8988T (cell line): ENCODE measurements at regions not wholly inside any gene's neighbourhood (a gene's known extent, or its start where the extent isn't known, plus 50 kb on each side); places are given as distances from the start of the nearest gene placed in this dataset.
"Not testable (repeated sequence)": the region's sequence is repeated elsewhere in the genome, so short reads cannot be mapped to it uniquely, and the experiment has no call there.

Source experiments
- DNase-seq: peaks from one replicate; pipeline ENCODE4 v3.0.0; 2011

DNA sequence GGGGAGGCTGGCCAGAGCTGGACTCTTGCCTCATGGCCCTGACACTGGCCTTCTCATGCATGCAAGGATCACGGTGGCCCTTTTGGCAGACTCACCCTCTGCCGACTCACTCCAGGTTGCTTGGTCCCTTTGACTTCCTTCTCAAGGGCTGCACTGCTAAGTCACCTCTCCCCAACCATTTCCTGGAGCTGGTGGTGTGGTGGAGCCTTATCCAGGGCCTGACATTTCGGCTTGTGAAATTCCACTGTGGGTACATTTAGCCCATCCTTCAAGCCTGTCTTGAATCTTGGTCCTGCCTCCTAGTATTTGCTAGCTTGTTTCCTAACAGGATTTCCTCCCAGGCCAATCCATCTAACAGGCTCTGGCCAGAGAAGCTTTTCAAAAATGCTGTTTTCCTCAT, 52.6 kb upstream of the JUN start:
- no peak for DNase-seq

- no peak for DNase-seq
Observed at GRCh38 chr1:58837886-58838285, 54.0 kb upstream of the JUN start.

- DNase-seq: no peak
Observed at GRCh38 chr1:58839147-58839795, 55.4 kb upstream of the JUN start.

GRCh38 chr1:58839846-58840835, 56.3 kb upstream of the JUN start:
- DNase-seq: no peak

- DNase-seq: no peak
Observed at GRCh38 chr1:58841455-58841854, 57.6 kb upstream of the JUN start.

- DNase-seq: no peak
Observed at GRCh38 chr1:58842941-58843340, 59.1 kb upstream of the JUN start.

GRCh38 chr1:58844176-58844575, 60.3 kb upstream of the JUN start:
- no peak for DNase-seq

DNA sequence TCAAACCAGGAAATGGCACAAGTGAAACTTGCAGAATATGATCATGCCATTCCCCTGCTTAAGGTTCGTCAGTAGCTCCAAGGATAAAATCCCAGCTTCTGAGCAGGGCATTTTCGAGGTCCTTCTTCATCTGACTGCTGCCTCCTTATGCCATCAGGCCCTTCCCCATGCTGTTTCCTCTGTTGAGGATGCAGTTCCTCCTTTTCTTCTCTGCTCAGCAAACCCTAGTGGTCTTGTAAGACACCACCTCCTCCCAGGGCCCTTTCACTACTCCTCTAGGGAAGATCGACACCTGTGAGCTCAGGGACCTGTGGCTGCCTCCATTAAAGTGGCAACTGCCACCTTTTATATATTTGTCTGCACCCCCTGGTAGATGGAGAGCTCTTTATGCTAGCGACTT, 62.1 kb upstream of the JUN start:
- no peak for DNase-seq

DNA sequence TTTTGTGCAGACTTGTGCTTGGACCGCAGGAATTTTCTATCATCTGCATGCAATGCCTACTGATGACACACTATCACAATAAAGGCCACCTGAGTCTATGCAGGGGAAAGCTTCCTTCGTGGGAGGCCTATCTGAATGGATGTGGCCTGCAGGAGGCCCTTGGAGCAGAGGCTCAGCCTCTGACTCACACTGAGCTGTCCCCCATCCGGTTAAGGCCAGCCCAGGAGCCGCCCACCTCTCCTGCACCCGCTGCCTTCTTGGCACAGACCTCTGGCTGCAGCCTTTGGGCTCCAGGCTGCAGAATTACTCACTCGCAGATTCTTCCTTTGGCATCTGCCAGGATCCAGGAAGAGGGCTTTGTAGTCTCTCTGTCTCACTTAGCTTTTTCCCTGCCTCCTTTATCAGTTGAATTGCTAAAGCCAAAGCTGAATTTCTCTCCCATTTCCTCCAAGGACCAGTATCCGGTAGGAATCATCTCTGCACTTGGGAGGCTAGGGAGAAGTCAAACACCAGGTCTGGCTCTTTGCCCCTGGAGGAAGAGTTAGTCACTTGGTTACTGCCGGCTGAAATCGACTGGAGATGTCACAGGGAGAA, 65.1 kb upstream of the JUN start:
- DNase-seq: peak; percentile 18

GRCh38 chr1:58849551-58849950, 65.7 kb upstream of the JUN start:
- no peak for DNase-seq

DNA sequence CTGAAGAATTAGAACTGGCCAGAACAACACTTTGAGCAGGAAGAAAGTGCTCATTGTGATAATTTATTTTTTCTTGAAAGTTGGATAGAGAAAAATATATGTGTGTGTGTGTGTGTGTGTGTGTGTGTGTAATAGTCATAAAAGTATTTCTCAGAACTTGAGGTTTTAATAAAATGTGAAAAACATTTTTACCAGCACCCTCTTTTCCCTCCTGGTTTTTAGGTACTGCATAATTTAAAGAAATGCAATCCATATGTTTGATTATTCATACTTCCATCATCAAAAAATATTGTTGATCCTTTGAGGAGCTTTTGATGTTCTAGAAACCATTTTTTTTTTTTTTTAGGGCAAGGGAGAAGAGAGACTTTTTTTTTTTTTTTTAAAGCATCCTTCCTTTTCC, 66.8 kb upstream of the JUN start:
- DNase-seq: no peak

GRCh38 chr1:58852731-58853485, 69.1 kb upstream of the JUN start:
- no peak for DNase-seq

DNA sequence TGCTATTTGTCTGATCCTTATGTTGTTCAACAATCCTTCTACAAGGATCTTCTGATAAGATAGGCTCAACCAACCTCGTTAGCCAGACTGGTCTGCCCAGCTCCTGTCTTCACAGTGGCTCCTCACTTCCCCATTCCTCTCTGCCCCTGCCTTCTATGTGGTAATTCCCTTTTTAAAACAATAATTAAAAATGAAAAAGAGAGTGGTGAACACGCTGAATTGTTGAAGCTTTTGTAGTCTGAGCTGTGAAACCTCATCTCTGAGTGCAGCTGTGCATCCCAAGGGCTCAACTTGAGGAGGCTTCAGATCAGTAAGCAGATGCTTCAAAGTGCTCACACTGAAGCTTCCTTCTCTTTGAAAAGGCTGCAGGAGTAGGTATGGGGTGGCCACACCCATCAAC, 70.7 kb upstream of the JUN start:
- DNase-seq: no peak

DNA sequence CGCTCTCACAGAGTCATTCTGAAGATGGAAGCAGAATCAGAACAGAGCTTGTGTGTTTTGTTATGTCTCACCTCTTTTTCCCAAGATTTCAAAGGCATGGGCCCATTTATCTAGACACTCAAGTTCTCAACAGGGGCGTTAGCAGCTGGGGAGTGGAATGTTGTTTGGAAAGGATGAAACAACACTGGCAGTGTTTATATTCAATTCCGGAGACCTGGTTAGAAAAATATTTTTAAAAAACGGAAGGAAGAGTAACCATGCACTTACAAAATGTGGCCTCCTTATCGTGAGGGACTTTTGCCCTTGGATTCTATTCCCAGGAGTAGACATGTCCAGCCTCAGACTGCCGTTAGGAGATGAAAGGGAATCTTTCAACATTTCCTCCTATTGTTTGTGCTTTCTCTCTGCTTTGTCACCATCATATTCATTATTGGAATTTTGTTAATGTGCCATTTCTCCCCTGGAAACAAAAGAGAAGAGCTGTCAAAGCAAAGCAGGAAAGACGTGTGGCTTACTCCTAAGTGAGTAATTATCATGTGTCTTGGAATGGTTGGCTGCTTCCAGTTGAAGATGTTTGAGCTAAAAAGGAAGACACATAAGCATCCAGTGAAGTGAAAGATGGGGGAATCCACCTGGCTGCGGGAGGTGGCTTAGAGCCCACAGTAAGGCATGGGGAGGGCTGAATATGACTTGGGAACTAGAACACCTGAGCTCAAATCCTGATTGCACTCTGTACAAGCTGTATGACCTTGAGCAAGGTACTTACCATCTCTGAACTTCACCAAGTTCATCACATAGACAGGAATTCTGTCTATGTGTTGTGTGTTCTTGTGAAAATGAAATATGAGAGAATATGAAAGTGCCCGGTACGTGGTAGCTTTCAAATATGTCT, 71.7 kb upstream of the JUN start:
- no peak for DNase-seq

GRCh38 chr1:58856281-58856680, 72.4 kb upstream of the JUN start:
- DNase-seq: not testable (repeated sequence)

- no peak for DNase-seq
Observed at GRCh38 chr1:58857680-58858673, 74.1 kb upstream of the JUN start.

DNA sequence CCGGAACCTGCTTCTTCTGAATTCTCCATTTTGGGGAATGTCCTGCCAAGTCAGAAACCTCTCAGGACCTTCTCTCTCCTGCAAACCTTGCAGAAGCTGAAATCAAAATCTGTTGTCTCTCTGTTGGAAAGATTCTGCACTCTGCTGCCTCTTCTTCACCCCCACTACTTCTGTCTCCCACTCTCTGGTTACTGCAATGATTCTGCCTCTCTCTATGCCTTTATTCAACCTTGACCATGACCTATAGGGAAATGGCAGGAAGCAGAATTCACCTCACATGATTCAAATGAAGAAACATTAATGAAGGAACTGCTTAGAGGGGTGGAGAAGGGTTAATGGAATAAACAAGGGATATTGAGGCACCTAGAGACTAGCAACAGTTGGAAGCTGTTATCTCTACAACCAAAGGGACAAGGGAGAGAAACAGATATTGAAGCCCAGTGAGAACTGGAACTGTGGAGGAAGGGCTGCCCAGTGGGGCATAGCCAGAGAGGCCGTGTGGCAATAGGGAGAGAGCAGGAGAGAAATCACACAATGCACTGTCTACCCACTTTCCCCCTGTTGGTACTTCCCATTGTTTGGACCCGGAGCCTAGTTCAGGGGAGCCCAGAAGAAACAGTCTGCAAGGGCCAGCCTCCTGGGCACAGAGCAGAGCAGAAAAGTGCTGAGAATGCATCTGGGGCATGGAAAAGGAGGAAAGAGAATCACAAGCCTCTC, 76.1 kb upstream of the JUN start:
- DNase-seq: no peak

DNA sequence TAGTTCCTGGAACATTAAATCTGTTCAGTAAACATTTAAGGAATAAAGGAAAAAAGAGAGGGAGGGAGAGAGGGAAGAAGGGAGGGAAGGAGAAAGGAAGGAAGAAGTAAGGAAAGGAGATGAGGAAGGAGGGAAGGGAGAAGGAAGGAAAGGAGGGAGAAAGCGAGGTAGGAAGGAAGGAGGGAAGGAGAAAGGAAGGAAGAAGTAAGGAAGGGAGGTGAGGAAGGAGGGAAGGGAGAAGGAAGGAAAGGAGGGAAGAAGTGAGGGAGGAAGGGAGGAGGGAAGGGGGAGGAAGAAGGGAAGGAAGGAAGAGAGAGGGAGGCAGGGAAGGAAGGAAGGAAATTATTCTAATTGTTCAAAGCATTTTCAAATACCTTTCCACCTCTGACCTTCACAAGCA, 77.2 kb upstream of the JUN start:
- DNase-seq: no peak

DNA sequence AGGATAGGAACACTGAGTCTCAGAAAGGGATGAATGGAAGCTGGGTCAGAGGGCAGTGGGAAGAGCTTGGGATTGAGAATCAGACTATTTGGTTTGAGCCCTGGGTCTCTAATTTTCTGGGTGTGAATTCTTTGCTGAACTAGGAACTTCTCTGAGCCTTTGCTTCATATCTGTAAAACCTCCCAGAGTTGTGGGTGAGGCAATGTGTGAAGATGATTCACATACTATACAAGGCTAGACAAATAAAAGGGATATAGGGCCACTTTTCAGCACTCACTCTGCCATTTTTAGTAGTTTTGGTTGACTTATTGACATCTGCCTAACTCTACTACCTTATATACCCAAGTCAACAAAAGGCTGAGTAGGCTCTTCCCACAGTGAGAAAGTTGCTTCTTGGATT, 77.7 kb upstream of the JUN start:
- no peak for DNase-seq

- DNase-seq: no peak
Observed at GRCh38 chr1:58862728-58863385, 79.0 kb upstream of the JUN start.
